HG03103 (cell line): ENCODE measurements at regions not wholly inside any gene's neighbourhood (a gene's known extent, or its start where the extent isn't known, plus 50 kb on each side); places are given as distances from the start of the nearest gene placed in this dataset.

Source experiments
- ATAC-seq: cut with Tn5 transposase; IDR thresholded peaks from one replicate; pipeline ENCODE4 v1.9.1; 2021; ENCODE audit warnings: low read depth; ENCODE audit not compliant: unreplicated experiment

DNA sequence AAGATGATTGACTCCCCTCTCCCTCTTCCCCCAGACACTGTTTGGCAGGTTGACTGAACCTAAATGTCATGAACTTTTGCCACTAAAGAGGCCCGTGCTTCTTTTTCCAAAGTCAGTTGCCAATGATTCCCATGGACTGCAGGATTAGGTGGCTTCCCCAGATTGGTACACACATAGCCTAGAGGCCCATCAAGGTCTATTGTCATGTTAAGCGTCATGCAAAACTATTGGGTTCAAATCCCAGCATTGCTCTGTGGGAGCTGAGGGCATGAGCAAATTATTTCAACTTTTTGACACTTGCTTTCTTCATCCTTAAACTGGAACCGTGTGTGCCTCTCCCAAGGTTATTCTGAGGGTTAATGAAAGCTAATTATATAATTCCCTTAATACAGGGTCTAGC lies 430.2 kb upstream of the TBX3 start:
- no peak for ATAC-seq

DNA sequence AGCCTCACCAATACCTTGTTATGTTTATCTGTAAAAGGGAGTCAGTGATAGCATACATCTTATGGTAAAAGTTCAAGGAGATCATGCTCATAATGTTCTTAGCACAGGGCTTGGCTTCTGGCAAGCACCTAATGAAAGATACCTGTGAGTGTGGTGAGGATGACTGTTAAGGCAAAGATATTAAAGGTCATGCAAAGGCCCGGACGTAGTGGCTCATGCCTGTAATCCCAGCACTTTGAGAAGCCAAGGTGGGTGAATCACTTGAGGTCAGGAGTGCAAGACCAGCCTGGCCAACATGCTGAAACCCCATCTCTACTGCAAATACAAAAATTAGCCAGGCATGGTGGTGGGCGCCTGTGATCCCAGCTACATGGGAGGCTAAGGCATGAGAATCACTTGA lies 425.9 kb upstream of the TBX3 start:
- no peak for ATAC-seq

DNA sequence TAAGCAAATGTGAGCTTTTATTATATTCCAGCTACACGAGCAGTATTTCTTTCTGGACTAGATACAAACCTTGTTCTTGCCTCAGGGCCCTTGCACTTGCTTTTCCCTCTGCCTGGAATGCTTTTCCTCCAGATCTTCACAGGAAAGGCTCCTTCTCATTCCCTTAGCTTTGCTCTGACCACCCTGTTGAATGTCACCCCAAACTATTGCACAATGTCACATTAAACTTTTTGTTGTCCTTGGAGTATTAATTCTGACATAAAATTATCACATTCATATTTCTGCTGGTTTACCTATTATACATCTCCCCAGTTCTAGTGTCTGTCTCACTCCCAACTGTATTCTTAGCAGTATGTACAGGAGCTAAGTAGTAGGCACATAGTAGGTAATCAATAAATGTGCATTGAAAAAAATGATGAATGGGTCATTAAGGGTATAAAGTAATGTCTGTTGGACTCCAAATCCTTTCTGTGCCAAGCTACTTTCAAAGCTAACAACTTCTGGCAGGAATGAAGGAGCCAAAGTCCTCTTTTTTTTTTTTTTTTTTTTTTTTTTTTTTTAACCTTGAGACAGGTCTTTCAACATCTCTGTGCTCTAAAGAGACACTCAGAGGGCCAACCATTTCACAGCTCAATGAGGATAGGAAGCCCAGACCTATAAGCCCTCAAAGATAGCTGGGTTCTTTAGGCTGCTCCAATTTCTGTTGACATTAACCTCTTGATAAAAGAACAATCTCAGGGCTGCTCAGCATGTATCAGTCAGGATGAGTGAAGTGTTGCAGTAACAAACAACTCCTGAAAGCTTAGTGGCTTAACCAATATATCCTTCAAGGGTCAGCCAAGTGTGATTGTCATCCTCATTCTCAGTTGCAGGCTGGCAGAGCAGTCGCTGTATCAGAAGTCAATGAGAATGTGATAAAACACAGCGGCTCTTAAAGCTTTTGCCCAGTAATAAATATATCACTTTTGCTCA lies 424.4 kb upstream of the TBX3 start:
- ATAC-seq, result no peak

DNA sequence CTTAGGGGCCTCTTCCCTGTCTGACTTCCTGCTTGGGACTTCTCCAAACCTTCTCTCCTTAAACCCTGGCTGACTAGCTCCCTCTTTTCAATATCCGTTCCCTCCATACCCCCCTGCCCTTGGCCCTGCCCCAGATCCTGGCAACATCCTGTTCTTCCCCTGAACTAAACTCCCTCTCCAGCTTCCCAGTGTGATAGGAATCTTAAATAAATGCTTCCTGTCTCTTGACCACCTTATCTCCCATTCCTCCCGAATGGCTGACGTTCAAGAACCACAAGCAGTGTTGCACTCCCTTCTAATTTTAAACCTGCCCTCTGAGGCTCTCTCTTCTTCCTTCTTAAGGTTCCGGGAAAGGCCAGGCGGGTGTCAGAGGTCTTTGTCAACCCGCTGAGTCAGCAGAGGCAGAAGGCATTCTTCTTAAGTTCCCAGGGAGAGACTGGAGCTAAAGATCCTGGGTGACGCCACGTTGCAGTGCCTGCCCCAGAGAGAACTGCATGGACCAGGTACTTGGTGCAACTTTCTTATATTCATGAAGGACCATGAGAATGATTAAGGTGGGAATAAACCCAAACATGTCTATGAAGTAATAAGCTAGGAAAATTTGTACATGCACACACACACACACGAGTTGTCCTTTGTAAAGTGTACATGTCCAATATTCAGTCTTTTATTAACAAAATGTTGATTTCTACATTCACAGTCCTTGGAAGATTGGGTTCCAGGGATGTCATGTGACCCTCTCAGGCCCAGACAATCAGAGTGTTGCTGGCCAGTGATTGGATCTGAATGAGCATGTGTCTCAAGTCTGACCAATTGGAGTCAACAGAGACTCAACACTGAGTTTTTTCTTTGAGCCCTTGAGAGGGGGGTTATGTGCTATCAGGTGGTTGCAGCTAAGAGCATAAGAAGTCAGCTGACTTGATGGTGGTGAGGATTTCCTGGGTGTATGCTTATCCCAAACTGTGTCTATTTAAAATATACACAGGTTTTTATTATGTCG lies 420.2 kb upstream of the TBX3 start:
- ATAC-seq, result no peak

DNA sequence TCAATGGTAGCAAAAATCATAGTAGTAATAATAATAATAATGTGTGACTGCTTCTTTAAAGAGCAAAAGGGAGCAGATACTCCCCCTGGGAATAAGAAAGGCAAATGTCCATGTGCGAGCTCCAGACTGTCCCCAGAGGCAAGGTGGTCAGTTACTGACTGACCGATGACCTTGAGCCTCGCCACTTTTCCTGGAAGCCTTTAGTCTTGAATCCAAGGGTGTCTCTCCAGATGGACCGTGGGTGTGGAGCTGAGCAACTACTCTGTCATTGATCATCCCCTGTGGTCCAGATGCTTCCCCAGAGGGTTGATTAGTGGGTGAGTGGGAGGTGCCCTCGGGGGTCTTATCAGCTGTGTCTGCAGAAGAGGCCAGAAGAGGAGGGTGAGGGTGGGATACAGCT lies 418.5 kb upstream of the TBX3 start:
- no peak for ATAC-seq

DNA sequence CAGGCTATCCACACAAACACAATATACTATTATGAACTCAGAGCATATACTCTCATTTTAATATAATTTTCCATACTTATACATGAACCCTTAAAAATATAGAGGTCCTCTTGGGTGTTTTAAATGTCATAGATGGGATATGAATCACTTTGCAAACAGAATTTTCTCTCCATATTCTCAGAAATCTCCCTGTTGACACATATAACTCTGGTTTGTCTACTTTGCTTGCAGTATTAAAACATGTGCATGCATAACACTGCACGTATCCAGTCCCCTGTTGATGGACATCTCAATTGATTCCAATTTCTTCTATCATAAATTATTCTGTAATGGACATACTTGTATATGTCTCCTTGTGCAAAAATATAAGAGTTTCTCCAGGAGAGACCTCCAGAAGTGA lies 417.5 kb upstream of the TBX3 start:
- ATAC-seq, result no peak

DNA sequence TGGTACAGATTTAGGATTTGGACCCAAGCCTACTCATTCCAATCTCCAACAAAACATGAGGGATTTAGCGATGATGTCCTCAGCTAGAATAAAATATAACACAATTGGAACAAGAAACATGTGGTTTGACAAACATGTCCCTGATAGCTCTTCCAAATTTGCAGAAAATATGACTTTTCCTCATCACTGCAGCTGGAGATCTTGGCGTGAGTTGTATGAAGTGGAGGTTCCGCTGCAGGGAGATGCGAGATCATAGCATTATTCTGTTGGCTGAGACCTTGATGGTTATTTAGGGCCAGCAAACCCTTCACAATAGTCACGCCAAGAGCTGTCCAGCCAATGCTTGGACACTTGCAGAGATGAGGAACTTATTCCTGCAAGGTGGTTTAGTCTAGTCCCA lies 413.4 kb upstream of the TBX3 start:
- no peak for ATAC-seq

DNA sequence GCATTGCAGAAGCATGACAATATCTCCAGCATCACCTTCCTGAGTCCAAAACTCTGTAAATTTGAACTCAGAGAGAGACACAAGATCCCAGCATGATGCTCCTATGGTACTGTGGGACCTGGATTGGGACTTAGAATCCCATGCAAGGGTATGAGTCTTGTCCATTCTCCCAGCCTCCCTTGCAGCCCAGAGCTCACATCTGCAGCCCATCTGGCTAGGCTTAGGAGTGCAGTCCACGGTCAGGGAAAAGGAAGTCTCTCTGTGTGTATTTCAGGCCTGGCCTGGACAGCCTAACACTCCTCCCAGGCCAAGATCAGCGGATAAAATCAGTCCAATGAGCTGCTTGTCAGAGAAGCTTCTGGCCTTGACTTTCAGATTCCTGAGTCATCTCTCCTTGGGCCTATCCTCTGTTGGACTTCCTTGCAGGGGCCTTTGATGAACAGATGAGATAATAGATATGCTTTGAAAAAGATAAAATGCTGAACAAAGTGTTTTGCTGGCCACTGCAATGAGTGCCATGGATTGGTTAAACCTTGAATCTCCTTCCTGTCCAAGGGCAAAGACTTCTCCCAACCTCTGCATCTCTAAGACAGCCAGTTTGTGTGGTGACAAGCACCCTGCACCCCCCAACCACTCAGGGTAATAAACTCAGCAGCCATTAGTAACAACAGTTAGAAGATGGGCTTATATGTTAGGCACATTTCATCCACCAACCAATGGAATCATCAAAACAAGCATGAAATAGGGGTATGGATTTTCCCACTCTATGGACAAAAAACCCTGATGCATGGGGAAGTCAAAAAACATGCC lies 412.8 kb upstream of the TBX3 start:
- no peak for ATAC-seq

DNA sequence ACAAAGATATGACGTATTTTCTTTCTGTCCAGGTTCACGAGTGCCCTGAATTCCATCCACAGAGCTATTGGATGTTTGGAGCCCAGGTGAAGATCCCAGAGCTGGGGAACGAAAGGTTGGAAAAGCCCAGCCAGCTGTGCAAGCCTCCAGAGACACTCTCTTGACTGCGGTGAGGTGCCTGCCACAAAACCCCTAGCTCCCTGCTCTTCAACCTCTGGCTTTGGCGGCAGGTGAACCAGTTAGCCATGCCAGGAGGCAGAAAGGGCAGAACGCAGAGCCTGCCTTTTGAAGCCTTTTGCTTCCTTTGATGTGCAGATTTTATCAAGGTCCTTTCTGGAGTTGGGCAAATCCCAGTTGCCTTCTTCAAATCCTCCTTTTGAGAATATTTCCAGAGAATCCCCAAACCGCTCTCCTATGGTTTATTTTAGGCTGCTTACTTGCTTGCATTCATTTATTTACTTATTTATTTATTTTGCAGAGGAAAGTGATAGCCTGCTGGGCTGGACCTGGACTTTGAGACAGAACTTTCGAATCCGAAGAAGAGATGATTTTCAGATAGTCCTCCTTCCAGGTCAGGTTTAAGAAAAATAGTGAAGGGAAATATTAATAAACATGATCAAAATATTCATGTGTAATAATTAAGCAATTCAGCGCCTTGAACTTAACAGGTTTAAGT lies 411.2 kb upstream of the TBX3 start:
- ATAC-seq, result no peak

DNA sequence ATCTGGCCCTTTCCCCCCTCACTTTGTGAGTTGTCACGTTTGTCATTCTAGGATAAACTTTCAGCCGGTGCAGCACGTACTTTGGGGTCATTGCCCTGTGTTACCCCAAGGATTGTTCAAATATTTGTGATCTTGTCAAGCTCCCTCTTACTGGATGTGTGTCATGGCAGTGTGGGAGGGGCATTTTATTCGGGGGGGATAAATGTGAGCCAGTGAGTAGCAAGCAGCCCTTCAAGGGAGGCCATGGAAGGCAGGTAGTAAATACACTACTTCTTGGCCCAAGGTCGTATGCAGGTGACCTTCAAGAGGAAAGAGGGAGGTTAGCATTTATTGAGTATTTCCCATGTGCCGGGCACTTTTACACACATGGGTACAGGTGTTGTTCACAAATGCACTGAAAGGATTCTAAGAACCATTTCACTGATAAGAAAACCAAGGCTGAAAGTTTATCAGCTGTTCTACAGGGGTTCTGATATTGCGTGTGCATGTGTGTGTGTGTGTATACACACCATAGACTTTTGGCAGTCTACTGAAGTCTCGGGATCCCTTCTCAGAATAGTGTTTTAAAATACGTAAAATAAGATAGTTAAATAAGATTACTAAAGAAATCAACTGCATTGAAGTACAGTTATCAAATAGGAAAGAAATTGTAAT lies 410.3 kb upstream of the TBX3 start:
- ATAC-seq, result no peak

DNA sequence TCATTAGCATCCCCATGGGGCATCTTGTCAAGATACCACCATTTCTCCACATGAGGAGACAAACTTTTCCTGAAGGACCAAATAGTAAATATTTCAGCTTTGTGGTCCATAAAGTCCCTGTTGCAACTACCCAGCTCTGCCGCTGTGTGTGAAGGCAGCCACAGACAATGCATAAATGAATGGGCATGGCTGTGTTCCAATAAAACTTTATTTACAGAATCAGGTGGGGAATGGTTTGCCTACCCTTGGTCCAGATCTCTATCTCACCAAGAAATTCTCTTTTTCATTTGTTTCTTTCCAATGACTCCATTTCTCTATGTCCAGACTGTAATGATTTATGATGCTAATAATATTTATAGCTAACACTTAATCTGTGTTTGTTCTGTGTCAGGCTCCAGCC lies 409.3 kb upstream of the TBX3 start:
- ATAC-seq, result no peak

DNA sequence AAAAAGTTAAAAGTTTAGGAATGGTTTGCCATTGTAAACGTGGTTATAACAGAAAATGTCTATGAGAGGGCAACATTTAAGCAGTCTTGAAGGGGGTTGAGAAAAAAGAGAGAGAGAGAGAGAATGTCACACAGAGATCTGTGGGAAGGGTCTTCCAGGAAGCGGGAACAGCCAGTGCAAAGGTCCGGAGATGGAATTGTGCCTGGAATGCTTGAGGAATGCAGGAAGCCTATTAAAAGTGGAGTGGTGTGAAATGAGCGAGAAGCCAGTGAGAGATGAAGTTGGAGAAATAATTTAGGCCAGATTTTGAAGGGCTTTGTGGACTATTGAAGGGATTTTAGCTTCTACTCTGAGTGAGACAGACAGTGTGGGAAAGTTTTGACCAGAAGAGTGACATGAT lies 406.8 kb upstream of the TBX3 start:
- ATAC-seq, result no peak

DNA sequence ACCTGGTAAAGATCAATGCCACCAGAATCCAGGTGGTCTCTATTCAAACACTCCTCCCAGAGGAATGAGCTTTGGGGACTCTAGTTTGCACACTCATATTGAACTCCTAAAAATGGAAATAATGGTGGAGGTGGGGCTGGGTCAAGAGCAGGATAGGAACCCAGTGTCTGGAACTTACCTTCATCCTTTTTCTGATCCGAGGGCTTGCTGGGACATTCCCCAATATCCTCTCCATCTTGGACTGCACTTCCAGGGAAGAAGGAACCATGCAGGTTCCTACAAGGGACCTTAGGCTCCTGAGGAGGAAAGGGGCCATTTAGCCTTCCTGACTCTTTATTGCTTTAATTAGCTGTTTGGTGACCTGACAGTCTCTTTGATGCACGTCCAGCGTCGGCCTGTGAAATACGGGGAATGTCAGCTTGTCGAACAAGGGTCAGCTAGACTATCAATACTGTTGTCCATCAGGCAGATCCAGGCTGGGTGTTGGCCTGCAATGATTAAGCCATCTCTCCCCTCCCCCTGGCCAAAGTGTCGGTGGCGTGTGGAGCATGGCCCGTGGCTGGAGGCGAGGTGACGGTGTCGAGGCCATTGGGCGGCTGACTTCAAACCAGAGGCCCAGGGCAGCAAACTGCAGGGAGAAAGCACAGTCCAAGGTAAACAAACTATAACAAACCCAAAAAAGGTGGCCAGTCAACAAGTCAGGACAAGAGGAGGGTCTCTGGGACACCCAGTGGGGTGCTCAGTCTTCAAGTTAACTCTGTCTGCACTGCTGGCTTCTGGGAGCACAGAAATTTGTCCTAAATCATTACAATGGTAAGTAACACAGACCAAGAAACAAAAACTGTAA lies 405.2 kb upstream of the TBX3 start:
- no peak for ATAC-seq

DNA sequence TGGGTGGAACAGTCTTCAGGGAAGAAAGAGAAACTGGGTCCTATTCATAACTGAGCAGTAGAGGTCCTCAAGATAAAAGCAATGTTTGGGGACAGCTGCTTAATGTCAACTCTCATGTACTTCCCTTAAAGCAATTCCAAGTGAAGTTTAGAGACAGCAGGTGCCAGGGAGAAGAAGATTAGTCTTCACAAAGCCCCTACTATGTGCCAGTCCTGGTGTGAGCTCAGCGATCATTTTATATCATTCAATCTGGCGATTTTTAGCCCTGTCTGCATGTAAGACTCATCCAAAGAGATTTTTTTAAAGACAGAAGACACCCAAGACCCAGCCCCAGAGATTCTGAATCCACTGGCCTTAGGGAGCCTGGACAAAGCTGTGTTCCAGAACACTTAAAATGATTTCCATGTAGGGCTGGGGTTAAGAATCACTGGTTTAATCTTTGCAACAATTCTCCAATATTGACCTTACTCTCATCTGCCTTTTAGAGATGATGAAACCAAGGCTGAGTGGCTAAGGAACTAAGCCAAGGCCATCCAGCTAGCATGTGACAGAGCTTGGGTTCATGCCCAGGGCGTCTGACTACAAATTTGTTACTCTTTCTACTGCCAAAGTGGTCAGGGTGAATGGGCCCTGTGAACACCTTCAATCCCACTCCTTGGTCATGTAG lies 404.5 kb upstream of the TBX3 start:
- ATAC-seq, result no peak

DNA sequence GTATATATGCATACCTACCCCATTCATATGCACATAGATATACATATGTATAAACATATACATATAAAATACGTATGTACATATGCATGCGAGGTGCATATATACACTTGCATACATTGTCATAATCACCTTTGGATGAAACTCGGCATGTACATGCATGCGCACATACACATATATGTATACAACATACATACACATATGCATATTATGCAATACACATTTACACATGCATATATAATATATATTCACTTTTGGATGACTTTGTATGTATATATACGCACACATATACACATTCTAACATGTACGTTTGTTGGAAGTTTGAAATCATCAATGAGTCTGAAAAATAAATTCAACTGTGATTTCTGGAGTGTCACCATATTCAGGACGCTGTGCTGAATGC lies 401.6 kb upstream of the TBX3 start:
- no peak for ATAC-seq

DNA sequence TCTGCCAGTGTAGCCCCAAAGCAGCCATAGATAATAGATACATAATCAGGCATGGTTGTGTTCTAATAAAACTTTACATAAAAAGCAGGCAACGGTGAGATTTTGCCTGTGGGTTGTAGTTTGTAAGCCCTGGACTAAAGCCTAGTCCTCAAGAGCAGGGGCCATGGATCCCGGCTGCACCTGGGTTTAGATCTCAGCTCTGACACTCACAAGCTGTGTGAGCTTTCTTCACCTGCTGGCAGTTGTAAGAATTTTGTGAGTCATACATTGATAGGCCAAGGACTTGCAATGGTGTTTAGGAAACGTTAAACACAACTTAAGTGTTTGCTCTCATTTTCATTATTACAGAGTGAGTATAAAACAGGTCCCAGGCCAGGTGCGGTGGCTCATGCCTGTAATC lies 395.8 kb upstream of the TBX3 start:
- no peak for ATAC-seq

DNA sequence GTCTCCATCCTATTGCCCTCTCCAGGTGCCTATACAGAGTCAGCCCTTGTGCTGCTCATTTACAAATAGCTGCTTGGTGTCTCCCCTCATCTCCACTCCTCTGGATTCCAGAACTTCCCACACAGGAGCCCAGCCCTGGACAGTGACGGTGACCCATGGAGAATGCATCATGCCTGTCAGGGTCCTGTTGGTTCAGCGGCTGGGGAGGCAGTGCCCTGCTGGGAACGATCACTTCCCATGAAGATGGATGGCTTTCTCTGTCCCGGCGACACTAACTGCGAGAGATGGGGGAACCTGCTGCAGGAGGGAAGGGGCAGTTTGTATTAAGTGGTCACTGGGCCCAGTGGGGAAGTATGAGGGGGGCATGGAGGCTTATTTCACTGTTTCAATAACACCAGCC lies 395.0 kb upstream of the TBX3 start:
- no peak for ATAC-seq

DNA sequence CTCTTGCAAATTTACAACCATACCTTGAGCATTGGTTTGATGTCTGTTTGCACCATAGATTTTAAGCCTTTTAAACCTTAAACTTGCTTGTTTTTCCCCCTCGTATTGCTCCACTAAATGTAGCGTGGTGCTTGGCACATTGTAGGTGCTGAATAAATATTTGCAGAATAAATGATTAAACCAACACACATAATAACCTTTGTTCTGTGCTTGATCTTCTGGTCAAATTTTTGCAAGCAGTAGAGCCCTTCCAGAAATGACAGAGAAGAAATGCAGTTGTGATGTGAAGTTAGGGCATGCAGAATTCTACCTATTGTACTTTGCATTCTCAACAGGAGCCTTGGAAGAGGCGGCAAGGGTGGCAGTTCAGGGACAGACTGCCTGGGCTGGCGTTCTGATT lies 394.4 kb upstream of the TBX3 start:
- ATAC-seq, result no peak
